Neural progenitor cell (in vitro differentiated cells): ENCODE measurements at regions not wholly inside any gene's neighbourhood (a gene's known extent, or its start where the extent isn't known, plus 50 kb on each side); places are given as distances from the start of the nearest gene placed in this dataset.

ENCODE experiments used
- DNase-seq: peaks from one replicate; pipeline ENCODE4 v3.0.0-alpha.2; 2016; ENCODE audit warnings: low spot score
- H2AFZ ChIP-seq: fragments of 200-600 bp; sonication (generic); replicated peaks from 2 replicates; pipeline ENCODE4 v1.6.1; 2016; ENCODE audit warnings: antibody characterized with exemption
- H3F3A ChIP-seq: fragments of 200-600 bp; sonication (generic); 2 replicates; pipeline ENCODE4 v1.6.1; 2016; ENCODE audit warnings: antibody characterized with exemption, low read depth
- H3K27ac ChIP-seq: fragments of 200-600 bp; sonication (generic); 2 replicates; pipeline ENCODE4 v1.5.1; 2016; ENCODE audit warnings: mild to moderate bottlenecking
- H3K27me3 ChIP-seq: fragments of 200-600 bp; sonication (generic); 2 replicates; pipeline ENCODE4 v1.6.1; 2016; ENCODE audit warnings: mild to moderate bottlenecking, moderate library complexity
- H3K36me3 ChIP-seq: fragments of 200-600 bp; sonication (generic); 2 replicates; pipeline ENCODE4 v1.5.1; 2016
- H3K4me1 ChIP-seq: fragments of 200-600 bp; sonication (generic); 2 replicates; pipeline ENCODE4 v1.6.1; 2016; ENCODE audit warnings: mixed run types
- H3K4me2 ChIP-seq: fragments of 200-600 bp; sonication (generic); 2 replicates; pipeline ENCODE4 v1.6.1; 2016
- H3K4me3 ChIP-seq: fragments of 200-600 bp; sonication (generic); 2 replicates; pipeline ENCODE4 v1.5.1; 2016
- H3K79me2 ChIP-seq: fragments of 200-600 bp; sonication (generic); 2 replicates; pipeline ENCODE4 v1.6.1; 2016; ENCODE audit warnings: low read depth
- H3K9ac ChIP-seq: fragments of 200-600 bp; sonication (generic); 2 replicates; pipeline ENCODE4 v1.6.1; 2016
- H3K9me3 ChIP-seq: fragments of 200-600 bp; sonication (generic); 2 replicates; pipeline ENCODE4 v1.5.1; 2016; ENCODE audit warnings: low read depth
- H4K20me1 ChIP-seq: fragments of 200-600 bp; sonication (generic); 2 replicates; pipeline ENCODE4 v1.6.1; 2016; ENCODE audit warnings: low read depth
- H3K27ac Mint-ChIP-seq: 3 replicates; pipeline ENCODE4 v1.8.0; 2021; ENCODE audit warnings: mixed read lengths
- H3K27me3 Mint-ChIP-seq: 2 replicates; pipeline ENCODE4 v1.8.0; 2022; ENCODE audit warnings: low read depth, mild to moderate bottlenecking, inconsistent platforms, moderate library complexity, mixed read lengths; ENCODE audit not compliant: insufficient read depth
- H3K36me3 Mint-ChIP-seq: 3 replicates; pipeline ENCODE4 v1.8.0; 2021; ENCODE audit warnings: mixed read lengths
- H3K4me1 Mint-ChIP-seq: 3 replicates; pipeline ENCODE4 v1.8.0; 2021; ENCODE audit warnings: mixed read lengths
- H3K4me3 Mint-ChIP-seq: 3 replicates; pipeline ENCODE4 v1.8.0; 2021; ENCODE audit warnings: mild to moderate bottlenecking, moderate library complexity, mixed read lengths
- H3K9me3 Mint-ChIP-seq: 3 replicates; pipeline ENCODE4 v1.8.0; 2020; ENCODE audit warnings: mixed read lengths
- EZH2 ChIP-seq: fragments of 200-600 bp; sonication (generic); IDR thresholded peaks from 2 replicates; pipeline ENCODE4 v1.6.1; 2017; ENCODE audit warnings: antibody characterized with exemption, mild to moderate bottlenecking, moderate library complexity
- EZH2phosphoT487 ChIP-seq: fragments of 200-600 bp; sonication (generic); IDR thresholded peaks from 2 replicates; pipeline ENCODE4 v1.6.1; 2017; ENCODE audit warnings: antibody characterized with exemption
- TF ChIP-seq, protein P1 (sequence below): fragments of 200-600 bp; sonication (generic); IDR thresholded peaks from 2 replicates; pipeline ENCODE4 v1.5.1; 2017; ENCODE audit warnings: antibody characterized with exemption, mild to moderate bottlenecking

GRCh38 chr6:14058029-14058695 is 59.4 kb upstream of the CD83 start:
- TF ChIP-seq, protein P1, sequence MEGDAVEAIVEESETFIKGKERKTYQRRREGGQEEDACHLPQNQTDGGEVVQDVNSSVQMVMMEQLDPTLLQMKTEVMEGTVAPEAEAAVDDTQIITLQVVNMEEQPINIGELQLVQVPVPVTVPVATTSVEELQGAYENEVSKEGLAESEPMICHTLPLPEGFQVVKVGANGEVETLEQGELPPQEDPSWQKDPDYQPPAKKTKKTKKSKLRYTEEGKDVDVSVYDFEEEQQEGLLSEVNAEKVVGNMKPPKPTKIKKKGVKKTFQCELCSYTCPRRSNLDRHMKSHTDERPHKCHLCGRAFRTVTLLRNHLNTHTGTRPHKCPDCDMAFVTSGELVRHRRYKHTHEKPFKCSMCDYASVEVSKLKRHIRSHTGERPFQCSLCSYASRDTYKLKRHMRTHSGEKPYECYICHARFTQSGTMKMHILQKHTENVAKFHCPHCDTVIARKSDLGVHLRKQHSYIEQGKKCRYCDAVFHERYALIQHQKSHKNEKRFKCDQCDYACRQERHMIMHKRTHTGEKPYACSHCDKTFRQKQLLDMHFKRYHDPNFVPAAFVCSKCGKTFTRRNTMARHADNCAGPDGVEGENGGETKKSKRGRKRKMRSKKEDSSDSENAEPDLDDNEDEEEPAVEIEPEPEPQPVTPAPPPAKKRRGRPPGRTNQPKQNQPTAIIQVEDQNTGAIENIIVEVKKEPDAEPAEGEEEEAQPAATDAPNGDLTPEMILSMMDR: no peak
- no peak for TF ChIP-seq EZH2phosphoT487
- TF ChIP-seq EZH2: no peak
- Histone ChIP-seq H3K4me1 (no peaks in the 10 kb centered on the region), H3K4me2 (no peak overlapping the region), H2AFZ (no peak overlapping the region), H3K4me3 (no peak overlapping the region), H3K9ac (no peak overlapping the region), H4K20me1 (no peaks in the 10 kb centered on the region), H3K27ac (no peak overlapping the region), H3K27me3 (no peaks in the 10 kb centered on the region), H3K79me2 (no peaks in the 10 kb centered on the region), H3F3A (no peaks in the 10 kb centered on the region), H3K36me3 (no peaks in the 10 kb centered on the region), H3K9me3 (no peaks in the 10 kb centered on the region)
- Mint-ChIP-seq H3K36me3 (no peaks in the 10 kb centered on the region), H3K27ac (no peak overlapping the region), H3K4me3 (no peak overlapping the region), H3K27me3 (peaks cover 2% of the 10 kb centered on the region), H3K4me1 (no peaks in the 10 kb centered on the region), H3K9me3 (peaks cover 8% of the 10 kb centered on the region)
- no peak for DNase-seq

DNA sequence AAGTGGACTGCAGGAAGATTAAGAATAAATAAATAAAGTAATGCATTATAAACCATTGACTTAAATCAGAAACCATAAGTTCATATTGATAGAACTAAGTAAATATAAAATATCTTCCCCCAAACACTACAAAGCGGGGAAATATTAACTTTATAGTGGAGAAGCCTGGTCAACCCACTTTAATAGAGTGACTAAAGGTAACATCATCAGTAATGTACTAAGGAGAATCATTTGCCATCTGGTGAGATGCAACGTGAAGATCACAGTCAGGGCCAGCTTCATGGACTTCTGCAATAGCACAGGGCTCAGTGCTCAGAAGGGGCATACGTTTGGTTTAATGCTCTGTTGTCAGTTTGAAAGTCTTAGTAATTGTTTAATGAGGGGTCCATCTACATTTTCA is 58.8 kb upstream of the CD83 start:
- Mint-ChIP-seq H3K27me3 (peaks cover 2% of the 10 kb centered on the region), H3K4me3 (no peak overlapping the region), H3K36me3 (no peaks in the 10 kb centered on the region), H3K9me3 (peaks cover 8% of the 10 kb centered on the region), H3K27ac (no peak overlapping the region), H3K4me1 (no peaks in the 10 kb centered on the region)
- Histone ChIP-seq H3K27me3 (no peaks in the 10 kb centered on the region), H4K20me1 (no peaks in the 10 kb centered on the region), H3K9ac (no peak overlapping the region), H3K4me1 (no peaks in the 10 kb centered on the region), H3K36me3 (no peaks in the 10 kb centered on the region), H3K4me3 (no peak overlapping the region), H3K4me2 (no peak overlapping the region), H3F3A (no peaks in the 10 kb centered on the region), H3K27ac (no peak overlapping the region), H3K9me3 (no peaks in the 10 kb centered on the region), H3K79me2 (no peaks in the 10 kb centered on the region), H2AFZ (no peak overlapping the region)
- DNase-seq: no peak
- TF ChIP-seq EZH2: no peak
- TF ChIP-seq, protein P1: no peak
- TF ChIP-seq EZH2phosphoT487: no peak

DNA sequence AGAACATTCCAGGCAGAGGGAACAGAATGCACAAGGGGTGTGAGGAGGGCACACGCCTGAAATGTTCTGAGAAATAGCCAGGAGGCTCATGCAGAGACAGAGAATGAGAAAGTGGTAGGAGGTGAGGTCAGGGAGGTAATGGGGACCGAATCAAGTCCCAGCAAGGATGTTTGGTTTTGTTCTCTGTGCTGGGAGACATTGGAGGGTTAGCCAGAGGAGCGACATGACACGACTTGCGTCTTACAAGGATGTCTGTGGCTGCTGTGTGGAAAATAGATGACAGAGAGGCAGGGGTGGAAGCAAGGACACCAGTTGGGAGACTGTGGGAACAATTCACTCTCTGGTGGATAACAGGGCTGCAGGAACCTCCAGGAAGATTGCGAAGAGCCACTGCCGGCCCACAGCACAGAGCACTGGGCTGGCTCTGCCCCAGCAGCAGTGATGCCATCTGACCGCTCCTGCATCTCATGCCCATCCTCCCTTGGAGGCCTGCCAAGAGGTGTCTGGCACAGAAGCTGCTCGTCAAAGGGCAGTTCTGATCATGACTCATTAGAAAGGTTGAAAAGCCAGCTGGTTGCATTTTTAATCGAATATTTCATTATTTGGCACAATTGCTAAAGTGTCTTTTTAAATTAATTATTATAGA is 57.7 kb upstream of the CD83 start:
- Histone ChIP-seq H3F3A (no peaks in the 10 kb centered on the region), H3K27me3 (no peaks in the 10 kb centered on the region), H3K36me3 (no peaks in the 10 kb centered on the region), H3K4me1 (no peaks in the 10 kb centered on the region), H3K27ac (no peak overlapping the region), H3K4me3 (no peak overlapping the region), H2AFZ (no peak overlapping the region), H3K9ac (no peak overlapping the region), H4K20me1 (no peaks in the 10 kb centered on the region), H3K9me3 (no peaks in the 10 kb centered on the region), H3K4me2 (no peak overlapping the region), H3K79me2 (no peaks in the 10 kb centered on the region)
- H3K36me3 Mint-ChIP-seq: no peaks in the 10 kb centered on the region
- no peak for TF ChIP-seq EZH2
- TF ChIP-seq, protein P1: no peak
- TF ChIP-seq EZH2phosphoT487: no peak
- DNase-seq: no peak
- H3K27ac Mint-ChIP-seq: no peak overlapping the region
- H3K4me1 Mint-ChIP-seq: no peaks in the 10 kb centered on the region
- peaks cover 8% of the 10 kb centered on the region for H3K9me3 Mint-ChIP-seq
- H3K27me3 Mint-ChIP-seq: peaks cover 2% of the 10 kb centered on the region
- no peak overlapping the region for H3K4me3 Mint-ChIP-seq
